NCI-H1105 treated with DMSO at 0.1 percent for 48 hours (cell line): ENCODE measurements at regions not wholly inside any gene's neighbourhood (a gene's known extent, or its start where the extent isn't known, plus 50 kb on each side); places are given as distances from the start of the nearest gene placed in this dataset.
"Not testable (repeated sequence)": the region's sequence is repeated elsewhere in the genome, so short reads cannot be mapped to it uniquely, and the experiment has no call there.

Source experiments
- DNase-seq: peaks from one replicate; lab custom pipeline; 2025; lab: John Stamatoyannopoulos, UW

- DNase-seq, result not testable (repeated sequence)
Measured at GRCh38 chr5:122515210-122515609, 203.2 kb downstream of the SNCAIP start.

DNA sequence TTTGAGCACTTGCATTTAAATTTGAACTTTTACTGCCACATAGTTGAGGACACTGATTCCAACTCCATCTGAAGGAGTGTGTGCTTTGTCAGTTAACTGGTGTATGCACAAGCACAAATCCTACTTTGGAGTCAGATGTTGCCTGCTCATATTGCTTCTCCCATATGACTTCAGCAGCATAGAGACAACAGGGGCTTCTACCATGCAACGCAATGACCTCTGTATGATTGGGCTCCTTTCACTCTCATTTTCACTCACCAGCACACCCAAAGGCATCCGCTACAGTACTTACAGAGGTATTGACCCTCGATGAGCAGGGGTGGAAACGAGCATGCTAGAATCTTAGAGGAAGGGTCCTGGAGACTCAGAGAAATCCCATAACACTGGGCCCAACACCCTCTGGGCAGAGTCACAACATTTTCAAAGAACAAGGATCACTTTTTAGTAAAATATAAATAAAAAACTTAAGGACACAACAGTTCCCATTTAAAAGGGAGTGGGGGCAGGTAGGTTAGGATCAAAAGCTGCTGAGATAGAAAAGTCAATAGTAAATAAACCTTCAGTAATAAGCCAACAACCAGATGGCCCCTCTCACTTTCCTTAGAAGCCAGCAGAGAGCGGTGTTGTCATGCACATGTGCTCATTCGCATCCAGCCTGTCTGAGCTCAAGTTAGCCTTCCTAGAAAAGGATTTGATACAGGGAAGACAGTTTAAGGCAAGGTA, 203.8 kb downstream of the SNCAIP start:
- DNase-seq, result peak; percentile 69

DNA sequence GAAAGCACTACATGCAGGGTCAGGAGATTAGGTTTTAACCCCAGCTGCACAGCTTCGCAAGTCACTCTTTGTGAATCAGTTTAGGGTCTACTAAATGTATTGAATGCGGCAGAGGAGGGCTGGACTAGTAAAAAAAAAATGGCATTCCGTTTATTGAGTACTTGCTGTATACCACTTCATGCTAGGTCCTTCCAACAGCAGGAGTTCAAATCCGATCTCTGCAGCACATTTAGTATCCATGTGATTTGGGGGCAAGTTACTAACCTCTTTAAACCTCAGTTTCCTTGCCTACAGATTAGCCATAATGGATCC, 204.4 kb downstream of the SNCAIP start:
- DNase-seq, result no peak

DNA sequence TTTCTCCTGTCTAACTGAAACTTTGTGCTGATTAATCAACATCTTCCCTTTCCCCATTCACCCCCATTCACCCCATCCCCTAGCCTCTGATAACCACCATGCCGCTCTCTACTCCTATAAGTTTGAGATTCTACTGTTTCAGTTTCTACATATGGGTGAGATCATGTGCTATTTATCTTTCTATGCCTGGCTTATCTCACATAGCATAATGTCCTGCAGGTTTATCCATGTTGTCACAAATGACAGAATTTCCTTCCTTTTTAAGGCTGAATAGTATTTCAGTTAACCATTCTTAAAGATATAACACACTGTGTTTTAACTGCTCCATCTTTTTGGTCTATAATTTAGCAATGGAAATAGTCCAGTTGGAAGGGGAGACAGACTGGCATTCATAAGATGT, 205.1 kb downstream of the SNCAIP start:
- DNase-seq, result no peak

- no peak for DNase-seq
Measured at GRCh38 chr5:122523776-122524175, 211.7 kb downstream of the SNCAIP start.

DNA sequence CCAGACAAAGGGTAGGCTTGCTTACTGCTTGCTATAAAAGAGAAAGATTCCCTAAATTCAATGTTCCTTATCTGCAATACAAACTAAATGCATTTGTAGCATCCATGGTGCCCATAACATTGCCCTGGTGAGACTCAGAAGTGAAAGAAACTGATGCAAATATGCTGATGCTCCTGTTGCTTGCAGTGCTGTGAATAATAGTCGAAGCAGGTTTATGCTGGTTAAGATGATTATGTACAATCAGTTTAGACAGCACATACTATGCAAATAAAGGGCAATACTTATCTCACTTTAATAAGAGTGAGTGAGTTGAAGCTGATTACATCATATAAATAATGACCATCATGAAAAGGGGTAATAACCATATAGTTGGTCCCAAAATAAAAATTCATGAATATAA, 215.5 kb downstream of the SNCAIP start:
- DNase-seq, result no peak

DNA sequence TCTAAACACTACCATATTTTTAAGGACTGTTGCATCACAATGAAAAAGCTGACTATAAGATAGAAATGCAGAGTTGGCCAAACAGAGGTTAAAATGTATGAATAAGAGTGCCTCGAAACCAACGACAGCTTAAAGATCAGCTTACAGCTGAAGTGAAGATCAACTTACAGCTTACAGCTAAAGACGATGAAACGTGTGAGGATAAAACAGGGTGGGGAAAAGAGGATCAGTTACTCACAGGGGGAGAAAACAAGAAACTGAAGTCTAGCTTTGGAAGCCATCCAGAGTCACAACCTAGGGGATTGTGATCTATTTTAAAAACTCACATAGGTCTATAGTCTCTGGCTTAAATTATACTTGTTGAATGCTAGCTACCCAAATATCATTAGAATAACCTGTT, 220.0 kb downstream of the SNCAIP start:
- no peak for DNase-seq

DNA sequence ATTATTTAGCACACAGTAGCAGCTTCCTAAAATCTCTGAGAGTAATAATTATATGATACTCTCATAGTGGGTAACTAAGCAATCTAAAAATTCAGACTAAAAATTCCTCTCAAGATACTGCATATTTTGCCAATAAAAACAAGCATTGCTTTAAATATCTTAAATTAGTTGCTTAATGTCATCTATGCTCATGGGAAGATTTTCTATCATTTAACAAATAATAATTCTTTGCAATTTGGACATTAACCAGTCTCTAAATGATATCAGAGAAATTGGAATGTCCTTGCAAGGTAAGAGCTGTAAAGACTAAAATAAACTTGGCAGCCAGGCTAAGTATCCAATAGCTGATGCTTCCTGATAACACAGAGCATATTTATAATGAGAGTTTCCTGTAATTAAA, 221.8 kb downstream of the SNCAIP start:
- no peak for DNase-seq

GRCh38 chr5:122534829-122535228, 222.8 kb downstream of the SNCAIP start:
- DNase-seq, result no peak

GRCh38 chr5:122541388-122541787, 229.4 kb downstream of the SNCAIP start:
- DNase-seq, result no peak

DNA sequence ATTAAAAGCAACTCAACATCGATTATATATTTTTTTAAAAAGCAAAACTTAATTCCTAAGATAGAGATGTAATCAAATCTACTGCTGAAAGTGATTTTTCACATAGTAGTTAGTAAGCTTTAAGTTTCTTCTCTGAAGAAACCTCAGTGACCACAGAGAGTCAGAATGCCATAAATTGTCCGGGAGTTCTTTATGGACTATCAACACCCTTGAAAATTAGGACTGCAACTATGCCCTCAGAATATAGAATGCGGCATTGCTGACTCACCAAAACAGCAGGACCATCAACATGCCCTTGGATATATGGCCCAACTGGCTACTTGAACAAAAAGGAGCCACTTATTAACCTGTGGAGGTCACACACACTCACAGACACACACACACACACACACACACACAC, 228.9 kb upstream of the SNX2 start:
- DNase-seq, result no peak

DNA sequence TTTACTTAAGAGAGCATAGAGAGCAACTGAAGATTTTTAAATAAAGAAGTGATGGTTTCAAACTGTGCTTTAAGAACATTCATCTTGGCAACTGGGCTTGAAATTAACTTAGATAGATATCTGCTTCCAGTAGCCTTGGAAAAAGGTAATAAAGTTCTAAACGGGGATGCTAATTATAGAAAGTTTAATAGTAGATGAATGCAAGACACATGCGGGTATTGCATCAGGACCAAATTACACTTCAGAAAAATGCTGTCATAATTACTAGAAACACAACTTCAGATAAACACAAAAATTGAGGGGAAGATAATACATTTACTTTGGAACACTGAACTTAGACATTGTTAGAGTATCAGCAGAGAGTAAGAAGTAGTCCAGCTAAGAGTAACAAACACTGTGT, 227.7 kb upstream of the SNX2 start:
- DNase-seq, result no peak

DNA sequence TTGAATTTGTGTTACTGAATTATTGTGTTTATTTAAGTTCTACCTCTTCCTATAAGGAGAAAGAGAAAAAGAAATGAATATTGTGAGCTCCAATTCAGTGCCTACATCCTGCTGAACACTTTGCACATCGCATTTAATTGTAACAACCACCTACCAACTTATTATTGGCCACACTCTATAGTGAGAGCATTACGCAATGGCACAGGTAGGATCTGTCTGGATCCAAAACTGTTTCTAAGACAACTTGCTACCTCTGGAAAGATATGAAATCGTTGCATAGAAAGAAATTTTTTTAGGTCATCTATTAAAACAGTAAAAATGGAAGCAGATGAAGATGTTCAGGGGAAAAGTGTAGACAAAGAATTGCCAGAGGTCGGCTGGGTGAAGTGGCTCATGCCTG, 227.2 kb upstream of the SNX2 start:
- no peak for DNase-seq

DNA sequence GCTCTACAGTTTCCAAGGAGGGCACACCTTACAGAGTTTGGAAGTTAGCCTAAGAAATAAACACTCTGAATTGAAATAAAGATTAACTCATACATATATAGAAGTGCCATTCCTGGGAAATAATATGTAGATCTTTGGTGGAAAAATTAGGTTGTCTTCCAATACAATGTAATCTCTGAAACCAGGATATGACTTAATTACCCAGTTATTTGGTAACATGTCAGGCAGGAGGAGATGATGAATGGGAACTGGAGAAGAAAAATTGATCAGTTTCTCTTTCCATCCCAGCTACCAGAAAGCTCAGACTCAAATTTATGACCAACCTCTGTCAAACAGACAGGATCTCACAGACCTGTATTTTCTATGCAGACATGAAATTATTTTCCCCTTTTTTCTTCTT, 215.2 kb upstream of the SNX2 start:
- DNase-seq, result no peak

- DNase-seq, result no peak
Measured at GRCh38 chr5:122561209-122561608, 213.7 kb upstream of the SNX2 start.

DNA sequence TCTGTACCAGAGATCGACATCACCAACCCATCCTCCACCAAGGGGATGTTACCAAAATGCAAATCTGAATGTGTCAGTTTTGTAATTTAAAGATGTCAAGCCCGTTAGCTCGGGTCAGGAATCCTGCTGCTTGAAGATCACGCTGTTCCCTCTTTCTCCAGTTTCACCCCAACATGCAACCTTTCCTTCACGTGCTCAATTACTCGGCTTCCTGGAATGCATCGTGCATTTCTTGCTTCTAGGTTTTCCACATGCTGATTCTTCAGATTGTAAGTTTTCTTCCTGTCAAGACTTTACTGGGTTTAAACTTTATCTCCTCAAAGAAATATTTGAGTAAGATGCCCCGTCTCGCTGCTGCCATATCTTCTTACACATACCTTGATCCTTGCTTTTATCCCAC, 209.5 kb upstream of the SNX2 start:
- DNase-seq, result no peak

GRCh38 chr5:122576256-122577016, 198.4 kb upstream of the SNX2 start:
- DNase-seq, result no peak

DNA sequence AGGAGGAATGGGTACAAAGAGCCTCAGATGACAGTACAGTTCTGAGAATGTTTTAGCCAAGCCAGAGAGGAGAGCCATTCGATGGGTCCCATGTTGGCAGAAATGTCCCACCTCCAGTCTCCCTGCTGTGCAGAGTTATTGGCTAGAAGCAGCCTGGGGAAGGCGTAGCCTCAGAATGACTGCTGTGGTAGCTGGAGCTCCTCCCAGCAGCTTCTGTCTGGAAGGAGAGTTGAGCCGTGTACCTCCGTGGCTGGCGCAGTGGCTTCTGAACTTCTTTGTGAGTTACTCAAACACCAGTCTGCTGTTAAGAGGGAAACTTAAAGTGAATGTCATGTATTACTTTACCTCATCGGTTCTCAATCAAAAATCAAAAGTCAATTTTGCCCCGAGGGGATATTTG, 193.3 kb upstream of the SNX2 start:
- no peak for DNase-seq

- DNase-seq, result no peak
Measured at GRCh38 chr5:122584411-122585300, 190.2 kb upstream of the SNX2 start.

GRCh38 chr5:122585371-122585770, 189.5 kb upstream of the SNX2 start:
- DNase-seq, result no peak

- no peak for DNase-seq
Measured at GRCh38 chr5:122586351-122586750, 188.5 kb upstream of the SNX2 start.

- DNase-seq, result no peak
Measured at GRCh38 chr5:122591828-122592227, 183.1 kb upstream of the SNX2 start.

DNA sequence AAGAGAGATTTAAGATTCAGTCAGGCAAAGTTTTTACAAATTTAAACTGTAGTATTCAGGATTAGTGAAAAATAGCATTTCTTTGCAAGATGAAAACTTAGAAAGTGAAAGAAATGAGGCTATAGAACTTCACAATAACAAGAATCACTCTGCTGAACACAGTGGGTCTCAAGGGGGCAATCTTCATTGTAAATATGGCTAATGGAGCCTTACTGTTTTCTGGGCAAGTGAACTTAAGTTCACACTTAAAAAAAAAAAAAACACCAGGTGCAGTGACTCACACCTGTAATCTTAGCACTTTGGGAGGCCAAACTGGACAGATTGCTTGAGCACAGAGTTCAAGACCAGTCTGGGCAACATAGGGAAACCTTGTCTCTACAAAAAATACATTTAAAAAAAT, 175.9 kb upstream of the SNX2 start:
- no peak for DNase-seq
